ENCODE measurements at regions not wholly inside any gene's neighbourhood (a gene's known extent, or its start where the extent isn't known, plus 50 kb on each side); places are given as distances from the start of the nearest gene placed in this dataset.

DNA sequence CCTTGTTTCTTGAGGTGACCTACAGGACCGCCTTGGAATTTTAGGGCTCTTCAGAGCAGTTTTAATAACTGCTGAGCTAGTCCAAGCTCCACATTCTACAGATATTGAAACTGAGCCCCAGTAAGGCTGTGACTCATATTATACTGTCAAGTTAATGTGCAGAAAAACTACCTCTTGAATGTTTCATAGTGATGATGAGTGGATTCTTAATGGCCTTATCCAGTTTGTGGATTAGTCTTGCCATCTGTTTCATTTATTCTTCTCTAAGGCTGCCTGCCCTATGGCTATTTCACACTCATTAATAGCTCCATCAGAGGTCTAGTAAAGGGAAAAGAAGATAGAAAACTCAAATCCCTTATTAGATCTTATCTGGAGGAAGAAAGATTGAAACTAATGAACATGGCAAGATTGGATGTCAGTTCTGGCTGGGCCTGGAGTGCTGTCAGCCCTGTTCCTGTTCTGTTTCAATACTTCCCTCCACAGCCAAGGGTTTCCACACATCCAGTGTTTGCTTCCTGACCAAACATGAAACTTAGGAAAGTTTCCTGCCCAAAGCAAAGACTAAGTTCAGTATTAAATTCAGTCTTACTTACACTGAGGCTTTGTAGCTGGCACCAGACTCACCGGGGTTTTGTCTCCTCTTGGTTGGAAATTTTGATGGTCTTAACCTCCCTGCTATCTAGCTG lies 215.6 kb upstream of the DMAC1 start:
- no peak for DNase-seq
- WGBS, 2 experiments (ENCODE audit: insufficient coverage in 1 of 2, insufficient read length in 1 of 2): 94 to 100% methylated on average over 2 of the region's 2 CpGs
- Histone ChIP-seq H3K36me3 (ENCODE audit: control insufficient read depth, insufficient read depth, low read length) (no peaks in the 10 kb centered on the region), H3K27me3 (ENCODE audit: control insufficient read depth, insufficient read depth, low read length, poor library complexity, severe bottlenecking) (no peaks in the 10 kb centered on the region), H3K4me1 (ENCODE audit: control insufficient read depth, insufficient read depth, low read length) (no peaks in the 10 kb centered on the region), H3K9ac (ENCODE audit: extremely low read depth, low read length, poor library complexity, severe bottlenecking) (no peak overlapping the region), H3K4me3 (ENCODE audit: low read length) (no peak overlapping the region), H3K27ac (ENCODE audit: low read depth, low read length) (no peak overlapping the region), H3K9me3 (ENCODE audit: control insufficient read depth, low read length) (no peaks in the 10 kb centered on the region)
- peaks cover 3% of the 10 kb centered on the region for H3K4me1 Mint-ChIP-seq
- H3K36me3 Mint-ChIP-seq (ENCODE audit: low read depth): no peaks in the 10 kb centered on the region
- no peak overlapping the region for H3K4me3 Mint-ChIP-seq
- H3K27me3 Mint-ChIP-seq (ENCODE audit: insufficient read depth): no peaks in the 10 kb centered on the region
- H3K9me3 Mint-ChIP-seq: peaks cover 3% of the 10 kb centered on the region
- TF ChIP-seq, protein P1, sequence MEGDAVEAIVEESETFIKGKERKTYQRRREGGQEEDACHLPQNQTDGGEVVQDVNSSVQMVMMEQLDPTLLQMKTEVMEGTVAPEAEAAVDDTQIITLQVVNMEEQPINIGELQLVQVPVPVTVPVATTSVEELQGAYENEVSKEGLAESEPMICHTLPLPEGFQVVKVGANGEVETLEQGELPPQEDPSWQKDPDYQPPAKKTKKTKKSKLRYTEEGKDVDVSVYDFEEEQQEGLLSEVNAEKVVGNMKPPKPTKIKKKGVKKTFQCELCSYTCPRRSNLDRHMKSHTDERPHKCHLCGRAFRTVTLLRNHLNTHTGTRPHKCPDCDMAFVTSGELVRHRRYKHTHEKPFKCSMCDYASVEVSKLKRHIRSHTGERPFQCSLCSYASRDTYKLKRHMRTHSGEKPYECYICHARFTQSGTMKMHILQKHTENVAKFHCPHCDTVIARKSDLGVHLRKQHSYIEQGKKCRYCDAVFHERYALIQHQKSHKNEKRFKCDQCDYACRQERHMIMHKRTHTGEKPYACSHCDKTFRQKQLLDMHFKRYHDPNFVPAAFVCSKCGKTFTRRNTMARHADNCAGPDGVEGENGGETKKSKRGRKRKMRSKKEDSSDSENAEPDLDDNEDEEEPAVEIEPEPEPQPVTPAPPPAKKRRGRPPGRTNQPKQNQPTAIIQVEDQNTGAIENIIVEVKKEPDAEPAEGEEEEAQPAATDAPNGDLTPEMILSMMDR (conservative IDR thresholded peaks at IDR 0.05): no peak
- no peak overlapping the region for H3K27ac Mint-ChIP-seq

DNA sequence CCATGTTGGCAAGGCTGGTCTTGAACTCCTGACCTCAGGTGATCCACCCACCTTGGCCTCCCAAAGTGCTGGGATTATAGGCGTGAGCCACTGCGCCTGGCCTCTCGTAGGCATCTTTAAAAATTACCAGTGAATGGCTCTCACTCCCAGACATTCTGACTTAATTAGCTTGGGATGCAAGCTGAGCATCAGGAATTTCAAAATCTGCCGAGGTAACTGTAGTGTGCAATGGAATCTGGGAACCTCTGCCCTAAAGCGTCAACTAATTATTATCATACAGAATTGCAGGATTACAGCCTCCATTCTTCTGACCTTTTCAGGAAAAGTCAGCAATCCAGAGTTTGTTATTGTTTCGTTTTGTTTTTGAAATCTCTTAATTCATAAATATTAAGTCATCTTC lies 213.4 kb upstream of the DMAC1 start:
- no peak overlapping the region for H3K27ac ChIP-seq (ENCODE audit: low read depth, low read length)

DNA sequence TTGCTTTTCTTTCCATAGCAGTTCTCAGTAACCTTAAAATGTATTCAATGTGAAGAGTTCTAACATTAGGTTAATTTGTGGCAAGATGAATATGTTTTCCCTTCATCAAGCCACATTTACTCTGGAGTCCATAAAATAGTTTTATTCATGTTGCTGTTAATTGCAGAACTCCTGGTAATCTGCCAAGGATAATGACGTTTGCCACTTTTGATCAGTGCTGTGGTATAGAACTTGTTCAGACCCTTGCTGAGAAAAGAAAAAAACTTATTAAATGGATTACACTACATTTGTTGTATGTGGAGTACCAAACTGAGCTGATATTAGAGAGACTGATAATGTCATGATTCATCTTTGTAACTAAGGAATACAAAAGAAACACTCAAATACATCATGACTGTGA lies 212.4 kb upstream of the DMAC1 start:
- WGBS, 2 experiments (ENCODE audit: insufficient coverage in 1 of 2, insufficient read length in 1 of 2): 92% methylated on average over 1 of the region's 1 CpG; no CpG with 5 or more reads in 1 of the 2 experiments
- H3K4me3 Mint-ChIP-seq: no peak overlapping the region
- Histone ChIP-seq H3K27ac (ENCODE audit: low read depth, low read length) (no peak overlapping the region), H3K9ac (ENCODE audit: extremely low read depth, low read length, poor library complexity, severe bottlenecking) (no peak overlapping the region), H3K36me3 (ENCODE audit: control insufficient read depth, insufficient read depth, low read length) (no peaks in the 10 kb centered on the region), H3K4me3 (ENCODE audit: low read length) (no peak overlapping the region), H3K9me3 (ENCODE audit: control insufficient read depth, low read length) (peaks cover 20% of the 10 kb centered on the region), H3K27me3 (ENCODE audit: control insufficient read depth, insufficient read depth, low read length, poor library complexity, severe bottlenecking) (no peaks in the 10 kb centered on the region), H3K4me1 (ENCODE audit: control insufficient read depth, insufficient read depth, low read length) (no peaks in the 10 kb centered on the region)
- TF ChIP-seq, protein P1 (conservative IDR thresholded peaks at IDR 0.05): no peak
- H3K4me1 Mint-ChIP-seq: peaks cover 3% of the 10 kb centered on the region
- DNase-seq: no peak
- H3K27ac Mint-ChIP-seq: no peak overlapping the region
- no peaks in the 10 kb centered on the region for H3K27me3 Mint-ChIP-seq (ENCODE audit: insufficient read depth)
- peaks cover 7% of the 10 kb centered on the region for H3K9me3 Mint-ChIP-seq
- no peaks in the 10 kb centered on the region for H3K36me3 Mint-ChIP-seq (ENCODE audit: low read depth)

More for the DNA sequence above, 213.4 kb upstream of the DMAC1 start:
- Histone ChIP-seq H3K4me1 (ENCODE audit: control insufficient read depth, insufficient read depth, low read length) (no peaks in the 10 kb centered on the region), H3K36me3 (ENCODE audit: control insufficient read depth, insufficient read depth, low read length) (no peaks in the 10 kb centered on the region), H3K4me3 (ENCODE audit: low read length) (no peak overlapping the region), H3K9ac (ENCODE audit: extremely low read depth, low read length, poor library complexity, severe bottlenecking) (no peak overlapping the region), H3K9me3 (ENCODE audit: control insufficient read depth, low read length) (peaks cover 18% of the 10 kb centered on the region), H3K27me3 (ENCODE audit: control insufficient read depth, insufficient read depth, low read length, poor library complexity, severe bottlenecking) (no peaks in the 10 kb centered on the region)
- TF ChIP-seq, protein P1 (conservative IDR thresholded peaks at IDR 0.05): no peak
- DNase-seq: no peak
- no peaks in the 10 kb centered on the region for H3K36me3 Mint-ChIP-seq (ENCODE audit: low read depth)
- peaks cover 5% of the 10 kb centered on the region for H3K9me3 Mint-ChIP-seq
- H3K4me3 Mint-ChIP-seq: no peak overlapping the region
- WGBS, 2 experiments (ENCODE audit: insufficient coverage in 1 of 2, insufficient read length in 1 of 2): 84 to 97% methylated on average over 3 to 6 of the region's 6 CpGs
- no peak overlapping the region for H3K27ac Mint-ChIP-seq
- H3K4me1 Mint-ChIP-seq: peaks cover 3% of the 10 kb centered on the region
- H3K27me3 Mint-ChIP-seq (ENCODE audit: insufficient read depth): no peaks in the 10 kb centered on the region
